ENCODE measurements at regions not wholly inside any gene's neighbourhood (a gene's known extent, or its start where the extent isn't known, plus 50 kb on each side); places are given as distances from the start of the nearest gene placed in this dataset.
"Not testable (repeated sequence)": the region's sequence is repeated elsewhere in the genome, so short reads cannot be mapped to it uniquely, and the experiment has no call there.

DNA sequence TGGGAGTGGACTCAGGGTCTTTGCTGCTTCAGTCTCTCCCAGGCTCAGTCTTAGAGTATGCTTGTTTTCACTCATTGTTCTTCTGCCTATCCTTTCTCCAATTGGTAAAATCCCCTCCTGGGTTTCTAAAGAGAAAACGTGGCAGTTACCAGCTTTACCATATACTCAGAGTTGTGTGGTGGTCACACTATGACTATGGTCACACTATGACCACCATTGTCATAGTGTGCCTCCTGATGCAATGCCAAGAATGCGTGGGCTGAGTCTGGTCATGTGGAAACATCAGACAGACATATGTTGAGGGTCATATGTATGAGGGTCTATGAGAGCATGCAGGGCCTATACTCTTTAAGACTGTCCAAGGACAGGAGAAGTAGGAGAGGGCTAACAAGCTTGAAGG lies 326.5 kb upstream of the PRR16 start:
- intact Hi-C loops (cut with DNase I): no loop called here

GRCh38 chr5:120139039-120139438 lies 325.1 kb upstream of the PRR16 start:
- DNase-seq: no peak
- intact Hi-C loops (cut with DNase I): no loop called here

More for the DNA sequence above, 326.5 kb upstream of the PRR16 start:
- DNase-seq: no peak

GRCh38 chr5:120140501-120140900 lies 323.6 kb upstream of the PRR16 start:
- no peak for DNase-seq
- intact Hi-C loops (cut with DNase I): no loop called here

DNA sequence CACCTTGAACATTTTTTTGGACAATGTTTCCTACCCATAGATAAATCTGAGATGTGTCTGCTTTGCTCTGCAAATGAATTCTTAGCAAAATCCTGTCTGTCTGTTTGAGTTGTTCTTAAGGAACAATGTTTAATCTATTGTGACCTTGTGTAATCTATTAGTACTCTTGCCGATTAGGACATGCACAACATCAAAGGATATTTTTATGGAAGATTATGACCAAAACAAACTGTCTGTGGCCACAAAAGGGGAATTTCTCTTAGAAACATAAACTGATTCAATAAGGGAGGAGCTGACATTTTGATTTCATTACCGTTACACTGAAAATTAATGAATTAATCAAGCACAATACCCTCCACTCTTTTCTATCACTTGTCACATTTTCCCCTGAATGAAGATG lies 323.0 kb upstream of the PRR16 start:
- intact Hi-C loops (cut with DNase I): no loop called here
- DNase-seq: no peak

GRCh38 chr5:120146787-120147186 lies 317.3 kb upstream of the PRR16 start:
- intact Hi-C loops (cut with DNase I): no loop called here
- no peak for DNase-seq

DNA sequence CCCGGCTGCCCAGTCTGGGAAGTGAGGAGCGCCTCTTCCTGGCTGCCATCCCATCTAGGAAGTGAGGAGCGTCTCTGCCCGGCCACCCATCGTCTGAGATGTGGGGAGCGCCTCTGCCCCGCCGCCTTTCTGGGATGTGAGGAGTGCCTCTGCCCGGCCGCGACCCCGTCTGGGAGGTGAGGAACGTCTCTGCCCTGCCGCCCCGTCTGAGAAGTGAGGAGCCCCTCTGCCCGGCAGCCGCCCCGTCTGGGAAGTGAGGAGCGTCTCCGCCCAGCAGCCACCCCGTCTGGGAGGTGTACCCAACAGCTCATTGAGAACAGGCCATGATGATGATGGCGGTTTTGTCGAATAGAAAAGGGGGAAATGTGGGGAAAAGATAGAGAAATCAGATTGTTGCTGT lies 316.2 kb upstream of the PRR16 start:
- intact Hi-C loops (cut with DNase I): not testable (repeated sequence)
- peak in 2 of 10 donors; percentile 63 to 66 for DNase-seq

GRCh38 chr5:120150770-120151169 lies 313.3 kb upstream of the PRR16 start:
- DNase-seq: no peak
- intact Hi-C loops (cut with DNase I): no loop called here

DNA sequence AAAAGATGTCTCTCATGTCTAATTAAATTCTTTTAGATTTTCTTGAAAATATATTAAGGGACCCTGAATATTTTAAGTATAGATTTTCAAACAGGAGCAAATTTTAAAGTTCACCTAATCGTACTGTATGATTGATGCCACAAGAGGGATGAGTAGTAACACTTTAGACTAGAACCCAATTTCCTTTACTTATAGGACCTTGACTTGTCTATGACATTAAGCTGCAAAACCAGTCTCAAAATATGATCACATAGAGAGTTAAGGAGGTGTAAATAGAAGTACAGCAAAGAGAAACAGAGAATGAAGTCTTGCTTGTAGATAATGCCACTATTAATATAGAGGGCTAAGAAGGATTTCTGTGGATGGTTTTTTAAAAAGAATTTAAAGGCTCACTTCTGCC lies 312.9 kb upstream of the PRR16 start:
- intact Hi-C loops (cut with DNase I): no loop called here
- no peak for DNase-seq

DNA sequence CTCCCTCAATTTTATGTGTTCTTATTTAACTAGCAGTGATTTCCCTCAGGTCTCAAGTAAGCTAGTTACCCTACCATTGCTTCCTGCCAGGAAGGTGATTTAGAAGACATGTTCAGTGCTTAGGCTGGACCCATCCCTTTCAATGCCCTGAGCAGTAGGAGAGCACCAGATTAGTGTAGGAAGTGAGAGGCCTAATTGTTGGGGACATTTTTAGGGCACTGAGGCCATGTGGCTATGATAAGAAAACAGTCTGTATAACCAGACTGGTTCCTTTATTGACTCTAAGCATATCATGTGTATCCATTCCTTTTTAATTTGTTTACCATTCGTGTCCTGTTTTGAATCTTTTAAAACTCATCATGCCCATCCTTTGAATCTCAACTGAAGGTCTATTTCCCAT lies 312.3 kb upstream of the PRR16 start:
- intact Hi-C loops (cut with DNase I): no loop called here
- DNase-seq: no peak

DNA sequence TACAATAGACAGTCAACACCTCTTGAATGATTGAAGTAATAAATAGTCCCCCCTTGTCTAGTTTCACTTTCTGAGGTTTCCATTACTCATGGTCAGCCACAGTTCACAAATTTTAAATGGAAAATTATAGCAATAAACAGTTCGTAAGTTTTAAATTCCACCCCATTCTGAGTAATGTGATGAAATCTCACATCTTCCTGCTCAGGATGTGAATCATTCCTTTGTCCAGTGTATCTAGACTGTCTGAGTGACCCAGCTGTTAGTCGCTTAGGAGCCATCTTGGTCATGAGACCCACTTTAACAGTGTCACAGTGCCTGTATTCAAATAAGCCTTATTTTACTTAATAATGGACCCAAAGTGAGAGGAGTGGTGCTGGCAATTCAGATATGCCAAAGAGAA lies 311.6 kb upstream of the PRR16 start:
- intact Hi-C loops (cut with DNase I): no loop called here
- DNase-seq: no peak

DNA sequence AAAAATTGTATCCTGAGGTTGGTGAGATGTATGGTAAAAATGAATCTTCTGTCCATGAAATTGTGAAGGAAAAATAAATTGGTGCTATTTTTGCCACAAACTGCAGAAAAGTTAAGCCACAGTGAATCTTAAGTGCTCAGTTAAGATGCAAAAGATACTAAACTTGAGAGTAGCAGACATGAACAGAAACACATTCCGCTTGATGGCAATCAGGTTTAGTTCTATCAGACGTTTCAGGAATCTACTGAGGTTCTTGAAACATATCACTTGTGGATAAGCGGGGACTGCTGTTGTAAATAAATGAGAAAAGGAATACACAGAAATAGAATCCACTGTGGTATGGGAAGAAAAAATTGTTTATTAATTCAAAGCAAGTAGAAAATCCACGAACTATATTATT lies 311.2 kb upstream of the PRR16 start:
- intact Hi-C loops (cut with DNase I): no loop called here
- DNase-seq: no peak

DNA sequence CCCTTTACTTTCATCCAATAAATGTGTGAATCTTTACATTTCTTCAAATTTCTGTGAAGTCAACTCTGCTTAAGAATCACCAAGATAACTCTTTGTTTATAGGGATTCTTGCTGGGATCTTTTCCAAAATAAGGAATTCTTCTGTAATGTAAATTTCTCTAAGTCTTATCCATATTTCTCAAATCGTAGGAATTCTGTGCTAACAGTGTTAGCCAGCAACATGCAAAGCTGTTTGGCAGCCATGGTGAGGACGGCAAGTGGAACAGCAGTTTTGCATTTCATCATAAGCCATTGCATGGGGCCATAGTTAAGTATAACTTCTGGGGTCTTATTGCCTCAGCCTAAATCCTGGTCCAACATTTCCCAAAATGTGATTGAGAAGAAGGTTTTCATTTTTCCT lies 310.5 kb upstream of the PRR16 start:
- intact Hi-C loops (cut with DNase I): no loop called here
- no peak for DNase-seq

GRCh38 chr5:120155873-120156272 lies 308.2 kb upstream of the PRR16 start:
- intact Hi-C loops (cut with DNase I): no loop called here

GRCh38 chr5:120158211-120158610 lies 305.9 kb upstream of the PRR16 start:
- intact Hi-C loops (cut with DNase I): no loop called here
- DNase-seq: no peak

More at GRCh38 chr5:120155873-120156272, 308.2 kb upstream of the PRR16 start:
- DNase-seq: no peak

DNA sequence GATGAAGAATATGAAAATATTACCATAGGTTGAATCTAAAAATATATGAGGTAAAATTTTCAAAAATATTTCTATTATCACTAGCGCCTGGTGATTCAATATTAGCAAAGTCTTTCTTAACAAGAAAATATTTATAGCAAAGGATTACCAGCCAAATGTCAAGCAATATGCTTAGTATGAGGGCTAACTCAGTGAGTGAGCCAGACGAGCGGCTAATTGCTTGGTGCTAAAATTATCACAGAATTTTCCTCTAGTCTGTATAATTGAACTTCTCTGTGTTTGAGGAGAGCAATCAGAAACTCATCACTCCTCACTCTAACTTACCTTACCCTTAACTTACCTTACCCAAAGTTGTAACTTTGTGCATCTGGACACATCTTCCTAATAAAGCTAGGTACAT lies 304.9 kb upstream of the PRR16 start:
- intact Hi-C loops (cut with DNase I): no loop called here

GRCh38 chr5:120160124-120160895 lies 303.8 kb upstream of the PRR16 start:
- intact Hi-C loops (cut with DNase I): no loop called here
- DNase-seq: no peak

More for the DNA sequence above, 304.9 kb upstream of the PRR16 start:
- no peak for DNase-seq

DNA sequence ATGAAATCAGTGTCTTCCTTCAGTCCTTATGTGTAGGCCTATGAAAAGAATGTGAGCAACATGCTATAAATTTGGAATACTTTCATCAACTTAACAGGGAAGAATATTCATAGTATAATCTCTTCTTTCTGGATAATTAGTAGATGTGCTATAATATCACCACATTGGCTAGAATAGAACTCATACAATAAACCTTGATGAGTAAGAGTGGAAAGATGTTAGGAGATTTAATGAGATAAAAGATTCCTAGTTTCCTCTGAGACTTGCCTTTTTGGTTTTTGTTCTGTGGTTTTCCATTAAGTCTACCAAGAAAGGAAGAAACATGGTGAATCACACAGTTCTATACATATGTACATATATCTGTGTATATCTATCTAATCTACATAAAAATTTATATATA lies 301.8 kb upstream of the PRR16 start:
- no peak for DNase-seq
- intact Hi-C loops (cut with DNase I): no loop called here

DNA sequence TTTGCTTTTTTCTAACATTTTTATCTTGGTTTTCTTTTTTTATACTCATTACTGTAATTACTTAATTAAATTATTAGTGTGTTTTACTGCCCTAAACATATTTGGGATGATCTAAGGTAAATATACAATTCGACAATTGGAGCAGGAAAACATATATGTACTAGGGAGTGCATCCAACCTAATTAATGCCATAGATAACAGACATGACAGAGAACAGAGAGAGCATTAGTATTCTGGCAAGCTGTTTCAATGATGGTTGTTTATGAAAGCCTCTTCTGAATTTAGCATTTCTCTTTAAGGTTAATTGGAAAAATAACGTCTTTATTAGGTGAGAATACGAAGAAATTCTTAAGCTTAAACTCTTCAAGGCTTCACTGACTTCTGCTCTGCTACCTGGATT lies 300.1 kb upstream of the PRR16 start:
- DNase-seq: no peak
- intact Hi-C loops (cut with DNase I): no loop called here

GRCh38 chr5:120164986-120165385 lies 299.1 kb upstream of the PRR16 start:
- intact Hi-C loops (cut with DNase I): no loop called here
- DNase-seq: no peak

GRCh38 chr5:120173125-120173524 lies 291.0 kb upstream of the PRR16 start:
- DNase-seq: no peak
- intact Hi-C loops (cut with DNase I): no loop called here

DNA sequence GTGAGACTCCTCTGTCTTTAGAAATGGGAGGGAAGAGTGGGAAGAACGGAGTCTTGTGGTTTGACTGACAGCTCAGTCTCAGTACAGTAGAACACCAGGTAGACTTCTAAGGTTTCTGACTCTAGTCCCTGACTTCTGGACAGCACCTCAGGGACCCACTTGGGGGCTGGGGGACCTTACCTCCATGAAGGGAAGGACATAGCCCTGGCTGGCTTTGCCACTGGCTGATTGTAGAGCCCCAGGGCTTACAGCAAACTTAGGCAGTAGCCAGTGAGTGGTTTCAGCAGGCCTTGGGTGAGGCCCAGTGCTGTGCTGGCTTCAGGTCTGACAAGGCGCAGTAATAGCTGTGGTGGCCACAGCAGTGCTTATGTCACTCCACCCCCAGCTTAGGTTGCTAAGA lies 290.0 kb upstream of the PRR16 start:
- no peak for DNase-seq
- intact Hi-C loops (cut with DNase I): no loop called here

GRCh38 chr5:120181238-120181637 lies 282.9 kb upstream of the PRR16 start:
- peak in 1 of 10 donors; percentile 62 for DNase-seq
- intact Hi-C loops (cut with DNase I): not testable (repeated sequence)

GRCh38 chr5:120194650-120195049 lies 269.4 kb upstream of the PRR16 start:
- intact Hi-C loops (cut with DNase I); DNase-seq: not testable (repeated sequence)
